Lung (tissue), 11 donors: ENCODE measurements at regions not wholly inside any gene's neighbourhood (a gene's known extent, or its start where the extent isn't known, plus 50 kb on each side); places are given as distances from the start of the nearest gene placed in this dataset.
A peak's percentile ranks its signal among the peaks of the same experiment; 100 is the strongest.

Source experiments
- ATAC-seq: fragments of 200-7000 bp; cut with Tn5 transposase; one replicate; pipeline ENCODE4 v1.9.1; 2020; ENCODE audit warnings: moderate number of reproducible peaks; ENCODE audit not compliant: insufficient read depth, low FRiP score
- DNase-seq, 3 donors: peaks; one replicate each; pipeline ENCODE4 v3.0.0-alpha.2; 2013 to 2017
- H3K27ac ChIP-seq, 2 donors: one replicate each; pipeline ENCODE4 v1.5.1; 2013; ENCODE audit warnings: mild to moderate bottlenecking in 2 of 2, moderate library complexity in 2 of 2, control low read depth in 1 of 2, inconsistent platforms in 1 of 2, low read depth in 1 of 2, low read length in 1 of 2
- H3K27me3 ChIP-seq, 3 donors: one replicate each; pipeline ENCODE4 v1.5.1; 2013; ENCODE audit warnings: low read length in 2 of 3; ENCODE audit not compliant: control insufficient read depth in 3 of 3, insufficient read depth in 3 of 3
- H3K36me3 ChIP-seq, 4 donors: one replicate each; pipeline ENCODE4 v1.5.1; 2013; ENCODE audit warnings: low read length in 4 of 4, mild to moderate bottlenecking in 1 of 4, moderate library complexity in 1 of 4; ENCODE audit not compliant: control insufficient read depth in 4 of 4, insufficient read depth in 4 of 4
- H3K4me1 ChIP-seq, 5 donors: one replicate each; pipeline ENCODE4 v1.5.1; 2013; ENCODE audit warnings: low read length in 5 of 5, mild to moderate bottlenecking in 2 of 5, moderate library complexity in 1 of 5; ENCODE audit not compliant: control insufficient read depth in 5 of 5, insufficient read depth in 5 of 5
- H3K4me3 ChIP-seq: one replicate; pipeline ENCODE4 v1.5.1; 2013; ENCODE audit warnings: mild to moderate bottlenecking, control low read depth, moderate library complexity
- H3K9ac ChIP-seq, 2 donors: one replicate each; pipeline ENCODE4 v1.5.1; 2013; ENCODE audit warnings: low read length in 2 of 2, control low read depth in 1 of 2; ENCODE audit not compliant: insufficient read depth in 1 of 2
- H3K9me3 ChIP-seq, 4 donors: one replicate each; pipeline ENCODE4 v1.5.1; 2013; ENCODE audit warnings: low read length in 3 of 4, mild to moderate bottlenecking in 1 of 4, moderate library complexity in 1 of 4; ENCODE audit not compliant: control insufficient read depth in 4 of 4, insufficient read depth in 3 of 4
- CTCF ChIP-seq: IDR thresholded peaks from 2 replicates; pipeline ENCODE4 v1.5.1; 2012; ENCODE audit warnings: mild to moderate bottlenecking; ENCODE audit errors: control extremely low read depth, extremely low read depth
- WGBS, 2 donors: extraction: QIAGEN DNeasy Blood & Tissue Kit; methylation state at CpG; one replicate each; pipeline ENCODE4 v1.1.7; 2013; 5-methylcytosine and 5-hydroxymethylcytosine counted together
- donor health status: control.
- donor health status: control.
- donor health status: Bipolar disorder and iron deficiency.
- donor health status: healthy.
- donor health status: DM: yes; HTN: yes; CAD: no.

- H3K27me3 ChIP-seq = no peaks in the 10 kb centered on the region
- ATAC-seq (no peak), DNase-seq (peak in 1 of 3 donors; percentile 33)
- no peaks in the 10 kb centered on the region for H3K36me3 ChIP-seq
- no peak overlapping the region for H3K27ac ChIP-seq
- H3K4me3 ChIP-seq = no peak overlapping the region
- no peaks in the 10 kb centered on the region for H3K9me3 ChIP-seq
- no peak overlapping the region for H3K9ac ChIP-seq
- H3K4me1 ChIP-seq = peaks cover 0 to 21% (median 2%) of the 10 kb centered on the region in 5 donors
- 61 to 74% methylated on average over 5 of the region's 5 CpGs for WGBS, 2 donors
- no peak for TF ChIP-seq CTCF
Observed at GRCh38 chr5:111932628-111933027, 175.6 kb upstream of the NREP start.

GRCh38 chr5:111932199-111932598, 175.2 kb upstream of the NREP start:
- peaks cover 0 to 17% (median 2%) of the 10 kb centered on the region in 5 donors for H3K4me1 ChIP-seq
- no peak for TF ChIP-seq CTCF
- H3K27ac ChIP-seq = no peak overlapping the region
- no peaks in the 10 kb centered on the region for H3K9me3 ChIP-seq
- no peak overlapping the region for H3K9ac ChIP-seq
- no peaks in the 10 kb centered on the region for H3K36me3 ChIP-seq
- ATAC-seq (no peak), DNase-seq (no peak)
- H3K27me3 ChIP-seq = no peaks in the 10 kb centered on the region
- H3K4me3 ChIP-seq = no peak overlapping the region

- no peaks in the 10 kb centered on the region for H3K9me3 ChIP-seq
- H3K36me3 ChIP-seq = no peaks in the 10 kb centered on the region
- DNase-seq (no peak), ATAC-seq (no peak)
- WGBS, 2 donors = 77 to 88% methylated on average over 2 of the region's 2 CpGs
- no peak overlapping the region for H3K9ac ChIP-seq
- H3K4me3 ChIP-seq = no peak overlapping the region
- H3K27ac ChIP-seq = peak overlapping the region in 1 of 2 donors; percentile 33
- H3K27me3 ChIP-seq = no peaks in the 10 kb centered on the region
- no peak for TF ChIP-seq CTCF
- peaks cover 0 to 12% (median 2%) of the 10 kb centered on the region in 5 donors for H3K4me1 ChIP-seq
Observed at GRCh38 chr5:111931655-111932054, 174.7 kb upstream of the NREP start.

DNA sequence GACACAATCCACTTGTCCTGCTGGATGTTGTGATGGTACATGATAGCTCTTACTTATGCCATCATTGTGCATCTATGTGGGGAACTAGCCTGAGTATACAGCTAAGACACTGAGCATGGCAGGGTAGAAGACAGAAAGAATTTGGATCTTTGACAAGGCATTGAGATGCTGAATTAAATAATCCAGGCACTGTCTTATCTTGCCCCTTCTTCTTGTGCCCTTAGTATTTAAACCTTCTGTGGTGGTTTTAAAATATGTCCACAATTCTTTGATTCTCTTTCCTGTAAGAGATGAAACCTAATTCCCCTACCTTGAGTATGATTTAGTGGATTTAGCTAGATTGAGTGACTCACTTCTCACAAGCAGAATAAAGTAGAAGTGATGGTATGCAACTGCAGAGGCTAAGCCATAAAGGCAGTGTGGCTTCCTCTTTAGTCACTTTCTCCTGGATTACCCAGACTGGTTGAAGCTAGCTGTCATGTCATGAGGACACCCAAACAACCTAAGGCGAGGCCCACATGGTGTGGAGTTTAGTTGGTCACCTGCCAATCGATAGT, 174.0 kb upstream of the NREP start:
- no peak overlapping the region for H3K27ac ChIP-seq
- no peak overlapping the region for H3K9ac ChIP-seq
- no peak for TF ChIP-seq CTCF
- H3K4me3 ChIP-seq = no peak overlapping the region
- WGBS, 2 donors = 82 to 90% methylated on average over 2 of the region's 2 CpGs
- ATAC-seq (no peak), DNase-seq (no peak)
- H3K27me3 ChIP-seq = no peaks in the 10 kb centered on the region
- peaks cover 0 to 12% (median 2%) of the 10 kb centered on the region in 5 donors for H3K4me1 ChIP-seq
- no peaks in the 10 kb centered on the region for H3K9me3 ChIP-seq
- no peaks in the 10 kb centered on the region for H3K36me3 ChIP-seq
